ENCODE measurements at regions not wholly inside any gene's neighbourhood (a gene's known extent, or its start where the extent isn't known, plus 50 kb on each side); places are given as distances from the start of the nearest gene placed in this dataset.

DNA sequence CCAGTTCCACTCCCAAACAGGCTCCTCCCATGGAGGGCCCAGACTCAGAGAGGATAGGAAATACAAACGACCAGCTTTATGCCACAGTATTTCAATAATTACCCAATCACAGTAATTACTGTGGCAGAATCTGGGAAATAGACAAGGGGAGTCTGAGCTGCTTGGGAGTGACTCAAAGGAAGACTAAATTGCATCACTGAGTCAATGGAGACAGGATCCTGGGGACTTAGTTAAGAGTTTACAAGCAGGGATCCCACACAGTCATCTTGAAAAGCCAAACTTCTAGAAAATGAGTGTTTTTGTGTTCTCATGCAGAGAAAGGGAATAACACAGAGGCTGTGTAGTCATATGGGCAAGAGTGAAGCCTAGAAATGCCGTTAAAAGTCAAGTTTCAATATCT lies 1142.1 kb downstream of the CNTNAP5 start:
- Histone ChIP-seq H3K36me3 (no peaks in the 10 kb centered on the region), H3K27me3 (no peaks in the 10 kb centered on the region), H3K4me1 (no peaks in the 10 kb centered on the region), H3K9me3 (no peaks in the 10 kb centered on the region), H3K4me3 (no peak overlapping the region), H3K27ac (no peak overlapping the region)
- TF ChIP-seq POLR2A (IDR thresholded peaks at IDR 0.05): no peak
- no peak for TF ChIP-seq EP300 (IDR thresholded peaks at IDR 0.05)
- WGBS, 2 donors: 52 to 62% methylated on average over 2 of the region's 2 CpGs
- DNase-seq (no peak), ATAC-seq (ENCODE audit: low FRiP score in 2 of 2) (peak in 1 of 2 donors; percentile 51)

DNA sequence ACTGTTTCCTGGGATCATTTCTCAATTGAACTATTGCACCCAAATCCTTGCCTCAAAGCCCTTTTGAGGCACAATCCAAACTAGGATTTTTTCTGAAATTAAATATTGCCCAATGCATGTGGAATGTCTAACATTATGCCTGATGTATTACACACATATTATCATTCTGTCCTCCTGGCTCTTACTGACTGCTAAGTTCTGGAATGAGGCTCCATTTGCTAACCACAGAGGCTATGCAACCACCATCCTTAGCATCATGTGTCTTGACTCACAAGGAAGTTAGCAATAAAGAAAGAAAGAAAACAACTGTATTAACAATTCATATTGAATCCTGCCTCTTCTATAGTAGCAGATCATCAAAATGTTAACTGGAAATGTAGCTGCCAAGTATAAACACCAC lies 1142.7 kb downstream of the CNTNAP5 start:
- peak in 1 of 2 donors; percentile 67 for ATAC-seq (ENCODE audit: low FRiP score in 2 of 2)
- TF ChIP-seq POLR2A (IDR thresholded peaks at IDR 0.05): no peak
- no peak for TF ChIP-seq EP300 (IDR thresholded peaks at IDR 0.05)
- TF ChIP-seq CTCF (IDR thresholded peaks at IDR 0.05): no peak
- no peak for TF ChIP-seq POLR2AphosphoS5 (IDR thresholded peaks at IDR 0.05)
- Histone ChIP-seq H3K4me3 (no peak overlapping the region), H3K4me1 (no peaks in the 10 kb centered on the region), H3K27ac (no peak overlapping the region), H3K9me3 (no peaks in the 10 kb centered on the region), H3K27me3 (no peaks in the 10 kb centered on the region), H3K36me3 (no peaks in the 10 kb centered on the region)
- DNase-seq: no peak

DNA sequence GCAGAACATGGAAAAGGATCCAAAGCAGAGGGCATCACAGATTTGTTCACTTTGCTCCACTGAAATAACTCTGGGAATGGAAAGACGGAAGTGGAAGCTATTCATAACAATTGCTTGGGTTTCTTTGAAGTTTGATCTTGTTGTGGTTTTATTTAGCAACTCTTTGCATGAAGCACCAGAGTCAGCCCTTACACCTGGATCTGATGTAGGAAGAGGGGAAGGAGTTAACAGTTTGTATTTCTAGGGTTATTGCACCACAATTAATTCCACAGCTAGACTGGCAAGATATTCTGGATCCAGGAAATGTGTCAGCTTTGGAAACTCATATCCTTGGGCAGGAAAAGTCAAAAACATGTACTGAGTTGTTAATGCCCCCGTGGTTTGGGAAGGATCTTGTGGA lies 1143.4 kb downstream of the CNTNAP5 start:
- H3K36me3 ChIP-seq: no peaks in the 10 kb centered on the region
- H3K27me3 ChIP-seq: no peaks in the 10 kb centered on the region
- TF ChIP-seq POLR2A (IDR thresholded peaks at IDR 0.05): no peak
- no peak for TF ChIP-seq EP300 (IDR thresholded peaks at IDR 0.05)
- no peak for TF ChIP-seq CTCF (IDR thresholded peaks at IDR 0.05)
- no peak for TF ChIP-seq POLR2AphosphoS5 (IDR thresholded peaks at IDR 0.05)
- DNase-seq (no peak), ATAC-seq (ENCODE audit: low FRiP score in 2 of 2) (no peak)
- H3K9me3 ChIP-seq: no peaks in the 10 kb centered on the region
- H3K27ac ChIP-seq: no peak overlapping the region
- H3K4me1 ChIP-seq: no peaks in the 10 kb centered on the region
- H3K4me3 ChIP-seq: no peak overlapping the region
- WGBS, 2 donors: 58 to 63% methylated on average over 2 of the region's 2 CpGs

- DNase-seq (no peak), ATAC-seq (ENCODE audit: low FRiP score in 2 of 2) (no peak)
- Histone ChIP-seq H3K27ac (no peak overlapping the region), H3K27me3 (no peaks in the 10 kb centered on the region), H3K9me3 (no peaks in the 10 kb centered on the region), H3K4me1 (no peaks in the 10 kb centered on the region), H3K36me3 (no peaks in the 10 kb centered on the region), H3K4me3 (no peak overlapping the region)
- WGBS, 2 donors: 68 to 73% methylated on average over 6 of the region's 6 CpGs
- TF ChIP-seq EP300 (IDR thresholded peaks at IDR 0.05) (no peak), CTCF (IDR thresholded peaks at IDR 0.05) (no peak), POLR2A (IDR thresholded peaks at IDR 0.05) (no peak), POLR2AphosphoS5 (IDR thresholded peaks at IDR 0.05) (no peak)
Observed at GRCh38 chr2:125169022-125169763, 1144.1 kb downstream of the CNTNAP5 start.

DNA sequence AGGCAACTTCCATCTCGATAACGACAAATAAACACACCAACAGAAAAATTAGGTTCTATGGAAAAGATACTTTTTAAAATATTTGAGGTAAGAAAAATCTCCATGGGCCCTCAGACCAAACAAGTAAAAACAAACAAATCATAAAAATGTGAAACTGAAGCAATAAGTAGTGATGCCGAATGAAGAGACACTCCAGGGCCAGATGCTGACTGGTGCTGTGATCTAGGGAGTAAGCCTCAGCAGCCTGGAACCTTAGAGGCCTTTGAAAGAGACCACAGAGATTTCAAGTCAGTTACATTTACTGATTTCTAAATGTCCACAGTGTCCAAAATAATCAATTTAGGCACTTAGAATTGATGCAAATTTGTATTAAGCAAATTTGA lies 1144.7 kb downstream of the CNTNAP5 start:
- Histone ChIP-seq H3K9me3 (no peaks in the 10 kb centered on the region), H3K36me3 (no peaks in the 10 kb centered on the region), H3K27me3 (no peaks in the 10 kb centered on the region), H3K27ac (no peak overlapping the region), H3K4me1 (no peaks in the 10 kb centered on the region), H3K4me3 (no peak overlapping the region)
- TF ChIP-seq POLR2AphosphoS5 (IDR thresholded peaks at IDR 0.05): no peak
- TF ChIP-seq POLR2A (IDR thresholded peaks at IDR 0.05): no peak
- no peak for TF ChIP-seq CTCF (IDR thresholded peaks at IDR 0.05)
- TF ChIP-seq EP300 (IDR thresholded peaks at IDR 0.05): no peak
- DNase-seq: no peak
- ATAC-seq (ENCODE audit: low FRiP score in 2 of 2): no peak
- WGBS, 2 donors: 90 to 94% methylated on average over 3 of the region's 3 CpGs
